GM12872 (cell line): ENCODE measurements at regions not wholly inside any gene's neighbourhood (a gene's known extent, or its start where the extent isn't known, plus 50 kb on each side); places are given as distances from the start of the nearest gene placed in this dataset.

Experiments
- CTCF ChIP-seq: IDR thresholded peaks from 3 replicates; pipeline ENCODE4 v1.5.1; 2011; ENCODE audit warnings: low read depth, mild to moderate bottlenecking, low read length, moderate library complexity; ENCODE audit not compliant: insufficient read depth

DNA sequence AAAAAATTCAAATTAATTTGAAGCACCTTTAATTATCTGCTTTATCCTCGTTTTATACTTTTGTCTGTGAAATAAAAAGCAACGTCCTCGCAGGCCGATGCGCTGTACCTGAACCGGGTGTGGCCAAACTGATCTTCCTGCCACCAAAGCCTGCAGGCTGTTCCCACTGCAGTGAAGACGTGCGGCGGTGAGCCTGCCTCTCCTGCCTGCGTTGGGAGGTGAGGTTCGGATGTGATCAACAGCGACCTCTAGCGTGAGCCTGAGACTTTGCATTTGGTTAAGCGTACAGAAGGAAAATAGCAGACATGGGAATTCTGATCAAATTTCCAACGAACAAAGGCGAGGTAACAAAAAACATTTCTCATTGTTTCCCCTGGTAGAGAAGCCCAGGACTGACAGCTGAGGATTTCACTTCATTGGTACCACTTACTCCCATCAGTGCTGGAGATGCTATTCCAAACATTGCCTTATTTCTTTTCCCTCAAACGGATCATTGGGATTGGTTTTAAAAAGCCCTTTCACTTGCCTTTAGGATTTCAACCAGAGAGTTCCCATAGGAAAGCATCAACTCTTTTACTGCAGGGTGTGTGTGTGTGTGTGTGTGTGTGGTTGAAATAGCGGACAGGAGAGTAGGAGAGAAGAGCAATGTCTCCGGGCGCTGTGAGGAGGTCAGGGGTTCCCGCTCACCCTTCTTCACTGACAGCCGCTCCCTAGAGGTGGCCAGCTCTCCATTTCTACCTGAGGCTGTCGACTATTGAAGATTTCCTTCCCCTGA is 56.6 kb upstream of the CCN6 start:
- TF ChIP-seq CTCF = peak; percentile 93

- TF ChIP-seq CTCF = no peak
Observed at GRCh38 chr6:111997853-111998208, 56.1 kb upstream of the CCN6 start.

- no peak for TF ChIP-seq CTCF
Observed at GRCh38 chr6:112002307-112002706, 51.6 kb upstream of the CCN6 start.
